Liver (tissue), 8 donors: ENCODE measurements at regions not wholly inside any gene's neighbourhood (a gene's known extent, or its start where the extent isn't known, plus 50 kb on each side); places are given as distances from the start of the nearest gene placed in this dataset.

ENCODE experiments used
- DNase-seq: peaks from one replicate; pipeline ENCODE4 v3.0.0-alpha.2; 2017; ENCODE audit warnings: low spot score
- H3K27ac ChIP-seq, 2 donors: one replicate each; pipeline ENCODE4 v1.7.0; 2013; ENCODE audit warnings: inconsistent platforms in 2 of 2, low read length in 2 of 2, control low read depth in 1 of 2, low read depth in 1 of 2, mild to moderate bottlenecking in 1 of 2
- H3K27me3 ChIP-seq, 4 donors: one replicate each; pipeline versions ENCODE4 v1.6.1 to v1.7.0; 2013; ENCODE audit warnings: low read length in 3 of 4, inconsistent platforms in 1 of 4, mild to moderate bottlenecking in 1 of 4, moderate library complexity in 1 of 4; ENCODE audit not compliant: control insufficient read depth in 4 of 4, insufficient read depth in 4 of 4
- H3K36me3 ChIP-seq, 4 donors: one replicate each; pipeline versions ENCODE4 v1.6.1 to v1.7.0; 2013; ENCODE audit warnings: low read length in 3 of 4, mild to moderate bottlenecking in 3 of 4, low read depth in 1 of 4, moderate library complexity in 1 of 4; ENCODE audit not compliant: control insufficient read depth in 4 of 4, insufficient read depth in 3 of 4
- H3K4me1 ChIP-seq, 4 donors: one replicate each; pipeline versions ENCODE4 v1.6.1 to v1.7.0; 2013; ENCODE audit warnings: low read length in 3 of 4, mild to moderate bottlenecking in 3 of 4, moderate library complexity in 1 of 4; ENCODE audit not compliant: control insufficient read depth in 4 of 4, insufficient read depth in 4 of 4
- H3K4me3 ChIP-seq, 3 donors: one replicate each; pipeline versions ENCODE4 v1.6.1 to v1.7.0; 2013; ENCODE audit warnings: low read length in 3 of 3, control low read depth in 1 of 3, low read depth in 1 of 3, mild to moderate bottlenecking in 1 of 3
- H3K9ac ChIP-seq, 2 donors: one replicate each; pipeline ENCODE4 v1.7.0; 2013; ENCODE audit warnings: low read length in 2 of 2, mild to moderate bottlenecking in 2 of 2, moderate library complexity in 2 of 2, control low read depth in 1 of 2, low read depth in 1 of 2
- H3K9me3 ChIP-seq, 4 donors: one replicate each; pipeline versions ENCODE4 v1.6.1 to v1.7.0; 2013; ENCODE audit warnings: low read length in 3 of 4; ENCODE audit not compliant: control insufficient read depth in 4 of 4
- ATF3 ChIP-seq: IDR thresholded peaks from 2 replicates; pipeline ENCODE4 v1.6.1; 2016; ENCODE audit warnings: antibody characterized with exemption
- EGR1 ChIP-seq, 2 donors: IDR thresholded peaks; 2 replicates each; pipeline ENCODE4 v1.6.1; 2016 to 2018; ENCODE audit warnings: antibody characterized with exemption in 2 of 2, low read depth in 2 of 2
- FOXA1 ChIP-seq: IDR thresholded peaks from 2 replicates; pipeline ENCODE4 v1.6.1; 2016; ENCODE audit warnings: antibody characterized with exemption
- FOXA2 ChIP-seq: IDR thresholded peaks from 2 replicates; pipeline ENCODE4 v1.6.1; 2016; ENCODE audit warnings: antibody characterized with exemption
- GABPA ChIP-seq, 2 donors: IDR thresholded peaks in 1 of 2; conservative IDR thresholded peaks in 1 of 2; 2 replicates each; pipeline ENCODE4 v1.6.1; 2016; ENCODE audit warnings: antibody characterized with exemption in 2 of 2, mild to moderate bottlenecking in 1 of 2, moderate library complexity in 1 of 2
- HNF4A ChIP-seq, 2 donors: conservative IDR thresholded peaks; 2 replicates each; pipeline ENCODE4 v1.6.1; 2016; ENCODE audit warnings: antibody characterized with exemption in 2 of 2, mild to moderate bottlenecking in 2 of 2
- HNF4G ChIP-seq: IDR thresholded peaks from 2 replicates; pipeline ENCODE4 v1.6.1; 2016; ENCODE audit warnings: antibody characterized with exemption
- JUND ChIP-seq, 2 donors: IDR thresholded peaks; 2 replicates each; pipeline ENCODE4 v1.6.1; 2016; ENCODE audit warnings: antibody characterized with exemption in 2 of 2
- NR2F2 ChIP-seq: IDR thresholded peaks from 2 replicates; pipeline ENCODE4 v1.6.1; 2016; ENCODE audit warnings: antibody characterized with exemption
- RAD21 ChIP-seq, 2 donors: IDR thresholded peaks; 2 replicates each; pipeline ENCODE4 v1.6.1; 2016; ENCODE audit warnings: antibody characterized with exemption in 2 of 2, mild to moderate bottlenecking in 2 of 2
- REST ChIP-seq: IDR thresholded peaks from 2 replicates; pipeline ENCODE4 v1.6.1; 2016; ENCODE audit warnings: antibody characterized with exemption, mild to moderate bottlenecking
- RXRA ChIP-seq, 2 donors: IDR thresholded peaks; 2 replicates each; pipeline ENCODE4 v1.6.1; 2017 to 2018; ENCODE audit warnings: antibody characterized with exemption in 2 of 2, mild to moderate bottlenecking in 1 of 2
- SP1 ChIP-seq: IDR thresholded peaks from 2 replicates; pipeline ENCODE4 v1.6.1; 2018; ENCODE audit warnings: antibody characterized with exemption, mild to moderate bottlenecking
- TAF1 ChIP-seq: conservative IDR thresholded peaks from 2 replicates; pipeline ENCODE4 v1.6.1; 2016; ENCODE audit warnings: antibody characterized with exemption, mild to moderate bottlenecking
- YY1 ChIP-seq: IDR thresholded peaks from 2 replicates; pipeline ENCODE4 v1.6.1; 2016; ENCODE audit warnings: antibody characterized with exemption, mild to moderate bottlenecking
- ZBTB33 ChIP-seq: IDR thresholded peaks from 2 replicates; pipeline ENCODE4 v1.6.1; 2016; ENCODE audit warnings: antibody characterized with exemption
- WGBS: extraction: QIAGEN DNeasy Blood & Tissue Kit; methylation state at CpG from one replicate; pipeline ENCODE4 v1.1.7; 2013; 5-methylcytosine and 5-hydroxymethylcytosine counted together
- TF ChIP-seq, protein P1 (sequence below): IDR thresholded peaks from 2 replicates; pipeline ENCODE4 v1.6.1; 2016; ENCODE audit warnings: antibody characterized with exemption
- TF ChIP-seq, protein P2 (sequence below): fragments of 150-350 bp; IDR thresholded peaks from 2 replicates; pipeline ENCODE4 v1.5.1; 2017; ENCODE audit warnings: improper control_type of control experiment, low read depth, low read length; ENCODE audit not compliant: missing input control
- donor health status: healthy.
- donor health status: healthy.
- donor health status: healthy.
- donor health status: healthy.
- donor health status: healthy.

- H3K27ac ChIP-seq = no peak overlapping the region
- no peaks in the 10 kb centered on the region for H3K9me3 ChIP-seq
- H3K4me3 ChIP-seq = no peak overlapping the region
- 68% methylated on average over 4 of the region's 4 CpGs for WGBS
- TF ChIP-seq HNF4A (conservative IDR thresholded peaks at IDR 0.05) (no peak), GABPA (IDR thresholded peaks at IDR 0.05 in 1 of 2, conservative IDR thresholded peaks at IDR 0.05 in 1 of 2) (no peak), TAF1 (no peak), FOXA1 (no peak), EGR1 (IDR thresholded peaks at IDR 0.05; ENCODE audit: low read depth in 2 of 2) (no peak), ATF3 (no peak), JUND (IDR thresholded peaks at IDR 0.05) (no peak), REST (no peak), HNF4G (no peak), FOXA2 (no peak), YY1 (no peak), SP1 (no peak), RAD21 (IDR thresholded peaks at IDR 0.05) (no peak), ZBTB33 (no peak)
- TF ChIP-seq, protein P1, sequence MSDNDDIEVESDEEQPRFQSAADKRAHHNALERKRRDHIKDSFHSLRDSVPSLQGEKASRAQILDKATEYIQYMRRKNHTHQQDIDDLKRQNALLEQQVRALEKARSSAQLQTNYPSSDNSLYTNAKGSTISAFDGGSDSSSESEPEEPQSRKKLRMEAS = no peak
- TF ChIP-seq, protein P2, sequence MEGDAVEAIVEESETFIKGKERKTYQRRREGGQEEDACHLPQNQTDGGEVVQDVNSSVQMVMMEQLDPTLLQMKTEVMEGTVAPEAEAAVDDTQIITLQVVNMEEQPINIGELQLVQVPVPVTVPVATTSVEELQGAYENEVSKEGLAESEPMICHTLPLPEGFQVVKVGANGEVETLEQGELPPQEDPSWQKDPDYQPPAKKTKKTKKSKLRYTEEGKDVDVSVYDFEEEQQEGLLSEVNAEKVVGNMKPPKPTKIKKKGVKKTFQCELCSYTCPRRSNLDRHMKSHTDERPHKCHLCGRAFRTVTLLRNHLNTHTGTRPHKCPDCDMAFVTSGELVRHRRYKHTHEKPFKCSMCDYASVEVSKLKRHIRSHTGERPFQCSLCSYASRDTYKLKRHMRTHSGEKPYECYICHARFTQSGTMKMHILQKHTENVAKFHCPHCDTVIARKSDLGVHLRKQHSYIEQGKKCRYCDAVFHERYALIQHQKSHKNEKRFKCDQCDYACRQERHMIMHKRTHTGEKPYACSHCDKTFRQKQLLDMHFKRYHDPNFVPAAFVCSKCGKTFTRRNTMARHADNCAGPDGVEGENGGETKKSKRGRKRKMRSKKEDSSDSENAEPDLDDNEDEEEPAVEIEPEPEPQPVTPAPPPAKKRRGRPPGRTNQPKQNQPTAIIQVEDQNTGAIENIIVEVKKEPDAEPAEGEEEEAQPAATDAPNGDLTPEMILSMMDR = no peak
- H3K27me3 ChIP-seq = peaks cover 0 to 2% (median 0%) of the 10 kb centered on the region in 4 donors
- H3K4me1 ChIP-seq = no peaks in the 10 kb centered on the region
- no peak for DNase-seq
- no peak overlapping the region for H3K9ac ChIP-seq
- no peaks in the 10 kb centered on the region for H3K36me3 ChIP-seq
Observed at GRCh38 chr4:187236209-187236890, 512.7 kb upstream of the FAT1 start.

DNA sequence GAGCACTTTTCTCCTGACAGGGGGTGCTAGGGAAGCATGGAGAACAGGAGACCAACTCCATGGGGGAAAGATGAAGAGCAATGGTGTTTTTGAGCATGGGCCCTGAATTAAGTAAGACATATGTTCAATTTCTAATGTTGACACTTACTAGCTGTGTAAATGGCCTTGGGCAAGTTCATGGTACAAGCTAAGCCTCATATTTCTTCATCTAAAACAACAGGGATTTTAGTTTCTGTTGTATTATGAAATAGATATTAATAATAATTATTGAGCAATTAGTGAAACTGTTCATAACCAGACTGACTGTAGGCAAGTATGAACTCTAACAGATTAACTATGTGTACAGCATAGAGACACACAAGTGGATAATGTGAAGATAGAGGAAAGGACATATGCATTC is 515.0 kb upstream of the FAT1 start:
- peaks cover 0 to 3% (median 0%) of the 10 kb centered on the region in 4 donors for H3K9me3 ChIP-seq
- H3K4me1 ChIP-seq = no peaks in the 10 kb centered on the region
- peaks cover 0 to 2% (median 0%) of the 10 kb centered on the region in 4 donors for H3K27me3 ChIP-seq
- no peak for DNase-seq
- H3K4me3 ChIP-seq = no peak overlapping the region
- H3K27ac ChIP-seq = no peak overlapping the region
- H3K9ac ChIP-seq = no peak overlapping the region
- H3K36me3 ChIP-seq = no peaks in the 10 kb centered on the region
- TF ChIP-seq ATF3 = no peak
- TF ChIP-seq HNF4G = no peak
- TF ChIP-seq HNF4A (conservative IDR thresholded peaks at IDR 0.05) = no peak
- TF ChIP-seq RXRA (IDR thresholded peaks at IDR 0.05) = no peak
- no peak for TF ChIP-seq TAF1
- no peak for TF ChIP-seq ZBTB33
- TF ChIP-seq REST = no peak
- TF ChIP-seq NR2F2 = no peak
- no peak for TF ChIP-seq SP1
- TF ChIP-seq RAD21 (IDR thresholded peaks at IDR 0.05) = no peak
- TF ChIP-seq YY1 = no peak
- TF ChIP-seq JUND (IDR thresholded peaks at IDR 0.05) = no peak
